Amniotic epithelial cell (primary cell): ENCODE measurements at regions not wholly inside any gene's neighbourhood (a gene's known extent, or its start where the extent isn't known, plus 50 kb on each side); places are given as distances from the start of the nearest gene placed in this dataset.
"Not testable (repeated sequence)": the region's sequence is repeated elsewhere in the genome, so short reads cannot be mapped to it uniquely, and the experiment has no call there.

Experiments
- DNase-seq: peaks from one replicate; pipeline ENCODE4 v3.0.0-alpha.2; 2010; ENCODE audit warnings: low read depth

DNA sequence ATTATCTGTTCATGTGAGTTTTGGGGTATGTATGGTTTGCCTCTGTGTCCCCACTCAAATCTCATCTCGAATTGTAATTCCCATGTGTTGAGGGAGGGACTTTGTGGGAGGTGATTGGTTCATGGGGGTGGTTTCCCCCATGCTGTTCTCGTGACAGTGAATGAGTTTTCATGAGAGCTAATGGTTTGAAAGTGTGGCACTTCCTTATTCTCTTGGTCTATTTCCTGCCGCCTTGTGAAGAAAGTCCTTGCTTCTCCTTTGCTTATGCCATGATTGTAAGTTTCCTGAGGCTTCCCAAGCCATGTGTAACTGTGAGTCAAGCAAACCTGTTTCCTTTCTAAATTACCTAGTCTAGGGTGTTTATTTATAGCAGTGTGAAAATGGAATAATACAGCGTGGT lies 128.1 kb upstream of the HS3ST4 start:
- DNase-seq, result no peak

DNA sequence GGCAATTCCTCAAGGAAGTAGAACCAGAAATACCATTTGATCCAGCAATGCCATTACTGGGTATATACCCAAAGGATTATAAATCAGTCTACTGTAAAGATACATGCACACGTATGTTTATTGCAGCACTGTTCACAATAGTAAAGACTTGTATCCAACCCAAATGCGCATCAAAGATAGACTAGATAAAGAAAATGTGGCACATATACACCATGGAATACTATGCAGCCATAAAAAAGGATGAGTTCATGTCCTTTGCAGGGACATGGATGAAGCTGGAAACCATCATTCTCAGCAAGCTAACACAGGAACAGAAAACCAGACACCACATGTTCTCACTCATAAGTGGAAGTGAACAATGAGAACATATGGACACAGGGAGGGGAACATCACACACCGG lies 130.0 kb upstream of the HS3ST4 start:
- DNase-seq, result not testable (repeated sequence)

DNA sequence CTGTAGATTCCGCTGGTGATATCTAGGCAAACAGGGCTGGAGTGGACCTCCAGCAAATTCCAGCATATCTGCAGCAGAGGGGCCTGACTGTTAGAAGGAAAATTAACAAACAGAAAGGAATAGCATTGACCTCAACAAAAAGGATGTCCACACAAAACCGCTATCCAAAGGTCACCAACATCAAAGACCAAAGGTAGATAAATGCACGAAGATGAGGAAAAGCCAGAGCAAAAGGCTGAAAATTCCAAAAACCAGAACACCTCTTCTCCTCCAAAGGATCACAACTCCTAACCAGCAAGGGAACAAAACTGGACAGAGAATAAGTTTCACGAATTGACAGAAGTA lies 134.8 kb upstream of the HS3ST4 start:
- DNase-seq, result not testable (repeated sequence)

DNA sequence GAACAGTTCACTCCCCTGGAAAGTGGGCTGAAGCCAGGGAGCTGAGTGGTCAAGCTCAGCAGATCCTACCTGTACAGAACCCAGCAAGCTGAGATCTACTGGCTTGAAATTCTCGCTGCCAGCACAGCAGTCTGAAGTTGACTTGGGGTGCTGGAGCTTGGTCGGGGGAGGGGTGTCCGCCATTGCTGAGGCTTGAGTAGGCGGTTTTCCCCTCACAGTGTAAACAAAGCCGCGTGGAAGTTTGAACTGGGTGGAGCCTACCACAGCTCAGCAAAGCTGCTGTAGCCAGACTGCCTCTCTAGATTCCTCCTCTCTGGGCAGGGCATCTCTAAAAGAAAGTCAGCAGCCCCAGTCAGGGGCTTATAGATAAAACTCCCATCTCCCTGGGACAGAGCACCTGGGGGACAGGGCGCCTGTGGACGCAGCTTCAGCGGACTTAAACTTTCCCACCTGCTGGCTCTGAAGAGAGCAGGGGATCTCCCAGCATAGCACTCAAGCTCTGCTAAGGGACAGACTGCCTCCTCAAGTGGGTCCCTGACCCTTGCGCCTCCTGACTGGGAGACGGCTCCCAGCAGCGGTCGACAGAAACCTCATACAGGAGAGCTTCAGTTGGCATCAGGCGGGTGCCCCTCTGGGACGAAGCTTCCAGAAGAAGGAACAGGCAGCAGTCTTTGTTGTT lies 135.3 kb upstream of the HS3ST4 start:
- not testable (repeated sequence) for DNase-seq

DNA sequence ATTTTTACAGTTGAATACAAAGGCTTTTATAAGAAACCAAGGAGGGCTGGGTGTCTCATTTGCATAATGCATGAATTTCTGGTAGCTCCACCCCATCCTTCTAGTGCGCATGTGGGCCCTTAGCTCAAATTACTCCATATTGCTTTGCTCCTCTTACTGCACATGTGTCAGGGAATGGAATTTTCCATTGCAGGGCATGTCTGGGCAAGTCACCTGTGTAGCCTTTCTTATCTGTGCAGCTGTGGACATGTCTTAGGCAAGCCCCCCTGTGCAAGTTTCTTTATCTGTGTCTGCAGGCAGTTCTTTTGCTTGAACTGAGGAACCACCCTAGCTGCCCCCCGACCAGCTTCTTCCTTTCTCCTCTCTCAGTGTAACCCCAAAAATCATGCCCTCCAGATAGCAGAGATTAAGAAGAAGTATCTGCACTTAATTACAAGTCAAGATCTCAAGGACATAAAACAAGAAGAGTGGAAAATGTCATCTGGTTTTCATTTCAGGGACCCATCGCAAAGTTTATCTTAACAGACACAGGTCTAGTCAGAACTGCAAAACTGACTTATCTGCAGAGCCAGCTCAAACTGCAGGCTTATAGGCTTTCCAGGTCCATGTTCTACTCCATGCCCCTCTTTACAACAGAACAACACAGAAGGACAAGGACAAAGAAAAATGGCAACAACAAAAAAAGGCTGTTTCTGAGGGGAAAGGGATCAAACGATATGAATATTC lies 137.9 kb upstream of the HS3ST4 start:
- no peak for DNase-seq

DNA sequence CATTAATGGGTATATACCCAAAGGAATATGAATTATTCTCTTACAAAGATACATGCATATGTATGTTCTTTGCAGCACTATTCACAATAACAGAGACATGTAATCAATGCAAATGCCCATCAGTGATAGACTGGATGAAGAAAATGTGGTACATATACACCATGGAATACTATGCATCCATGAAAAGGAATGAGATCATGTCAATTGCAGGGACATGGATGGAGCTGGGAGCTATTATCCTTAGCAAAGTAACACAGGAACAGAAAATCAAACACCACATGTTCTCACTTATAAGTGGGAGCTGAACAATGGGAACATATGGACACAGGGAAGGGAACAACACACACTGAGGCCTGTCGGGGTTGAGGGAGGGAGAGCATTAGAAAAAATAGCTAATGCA lies 141.1 kb upstream of the HS3ST4 start:
- DNase-seq, result no peak

DNA sequence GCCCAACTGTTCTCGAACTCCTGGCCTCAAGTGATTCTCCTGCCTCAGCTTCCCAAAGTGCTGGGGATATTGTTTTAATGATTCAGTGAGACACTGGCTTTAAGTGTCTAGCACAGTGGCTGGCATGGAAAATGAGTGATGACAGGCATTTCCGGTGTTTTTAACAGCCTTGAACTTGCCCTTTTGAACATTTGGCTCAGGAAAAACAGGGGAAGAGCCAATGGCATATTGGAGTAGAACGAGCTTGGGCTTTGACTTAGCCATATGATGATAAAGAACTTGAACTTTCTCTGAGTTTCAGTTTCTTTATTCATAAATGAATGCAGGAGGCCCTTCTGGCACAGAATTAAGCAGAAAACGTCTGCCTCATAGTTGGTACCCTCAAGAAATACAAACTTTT lies 145.0 kb upstream of the HS3ST4 start:
- DNase-seq, result no peak

DNA sequence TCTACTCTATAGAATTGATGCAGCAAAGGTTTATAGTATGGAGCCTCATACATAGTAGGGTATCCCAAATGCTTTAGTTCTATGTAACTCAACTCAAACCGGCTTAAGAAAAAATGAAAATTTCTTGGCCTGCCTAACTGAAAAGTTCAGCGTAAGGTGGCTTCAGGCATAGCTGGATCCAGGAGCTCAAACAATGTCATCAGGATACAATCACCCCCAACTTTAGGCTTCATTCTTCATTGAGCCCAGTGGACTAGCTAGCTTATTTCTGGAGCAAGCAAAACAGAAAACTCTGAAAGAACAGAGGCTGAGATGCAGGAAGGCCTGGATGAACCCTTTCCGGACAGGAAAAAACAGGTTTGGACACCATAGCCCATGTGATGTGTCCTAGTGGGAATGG lies 147.5 kb upstream of the HS3ST4 start:
- no peak for DNase-seq

DNA sequence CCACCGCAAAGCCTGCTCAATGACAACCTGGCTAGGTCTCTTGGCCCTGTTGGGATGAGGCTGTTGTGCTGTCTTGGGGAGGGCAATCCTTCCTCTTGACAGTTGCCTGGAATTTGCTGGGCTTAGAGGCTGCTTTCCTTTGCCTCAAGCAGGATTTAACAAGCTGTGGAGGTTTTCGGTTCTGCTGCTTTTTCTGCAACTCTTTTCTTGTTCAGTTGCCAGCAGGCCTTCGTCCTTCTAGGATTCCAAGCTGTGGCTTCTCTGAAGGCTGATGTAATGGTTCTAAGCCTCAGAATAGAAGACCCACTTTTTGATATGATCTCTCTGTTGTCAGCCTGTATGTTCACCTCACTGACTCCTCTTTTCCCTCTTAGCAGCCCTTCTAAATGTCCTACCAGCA lies 149.5 kb upstream of the HS3ST4 start:
- no peak for DNase-seq

DNA sequence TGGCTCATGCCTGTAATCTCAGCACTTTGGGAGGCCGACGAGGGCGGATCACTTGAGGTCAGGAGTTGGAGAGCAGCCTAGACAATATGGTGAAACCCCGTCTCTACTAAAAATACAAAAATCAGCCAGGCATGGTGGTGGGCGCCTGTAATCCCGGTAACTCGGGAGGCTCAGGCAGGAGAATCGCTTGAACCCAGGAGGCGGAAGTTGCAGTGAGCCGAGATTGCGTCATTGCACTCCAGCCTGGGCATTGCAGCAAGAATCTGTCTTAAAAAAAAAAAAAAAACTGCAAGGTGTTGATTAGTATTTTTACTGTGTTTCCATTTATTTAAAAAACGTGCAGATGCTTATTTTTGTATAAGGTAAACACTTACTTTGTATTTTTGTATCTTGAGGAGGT lies 152.0 kb upstream of the HS3ST4 start:
- DNase-seq, result not testable (repeated sequence)

DNA sequence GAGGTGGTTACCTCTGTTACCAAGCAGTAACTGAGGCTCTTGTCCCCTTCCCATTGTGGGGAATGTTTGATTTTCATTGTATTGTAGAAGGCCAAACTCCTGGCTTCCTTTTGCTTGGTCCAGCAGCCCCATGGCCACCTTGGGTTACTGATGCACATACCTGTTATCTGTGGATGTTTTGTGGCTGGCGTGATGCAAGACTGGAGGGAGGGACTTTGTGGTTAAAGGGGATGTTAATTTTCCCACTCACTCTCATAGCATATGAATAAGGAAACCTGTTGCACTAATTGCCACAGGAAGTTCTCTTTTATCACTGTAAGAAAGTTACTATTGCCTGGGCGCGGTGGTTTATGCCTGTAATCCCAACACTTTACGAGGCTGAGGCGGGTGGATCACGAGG lies 168.6 kb upstream of the HS3ST4 start:
- DNase-seq, result no peak

DNA sequence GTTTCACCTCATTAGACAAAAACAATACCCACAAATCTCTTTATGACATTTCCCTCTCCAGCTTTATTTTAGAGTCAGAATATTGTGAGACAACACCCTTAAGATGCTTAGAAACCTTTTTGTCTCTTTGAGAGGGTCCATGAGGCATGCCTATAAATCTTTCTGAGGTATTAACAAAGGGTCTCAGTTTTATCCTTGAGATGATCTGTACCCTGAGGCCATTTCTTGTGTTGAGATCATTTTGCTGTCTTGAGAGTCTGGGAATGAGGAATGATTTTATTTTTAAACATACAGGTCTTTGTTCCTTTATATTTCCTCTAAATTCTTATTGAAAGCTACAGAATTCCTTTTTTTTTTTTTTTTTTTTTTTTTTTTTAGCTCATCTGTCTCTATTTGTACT lies 179.7 kb upstream of the HS3ST4 start:
- no peak for DNase-seq

DNA sequence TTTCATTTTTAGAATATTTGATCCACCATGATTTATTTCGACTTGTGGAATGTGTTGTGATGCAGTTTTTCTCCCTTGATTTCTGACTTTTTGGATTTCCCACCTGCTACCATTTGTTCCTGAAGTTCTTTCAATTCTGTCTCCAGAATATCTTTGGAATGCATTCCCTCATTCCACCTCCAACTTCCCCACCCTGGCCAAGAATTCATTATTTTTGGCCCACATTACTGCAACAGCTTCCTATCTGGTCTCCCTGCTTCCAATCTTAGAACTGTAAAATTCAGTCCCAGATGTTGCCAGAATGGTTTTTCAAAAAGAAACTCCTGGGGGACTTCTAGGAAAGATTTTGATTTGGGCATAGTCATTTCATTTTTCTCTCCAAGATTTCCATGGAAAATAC lies 182.3 kb upstream of the HS3ST4 start:
- DNase-seq, result no peak

DNA sequence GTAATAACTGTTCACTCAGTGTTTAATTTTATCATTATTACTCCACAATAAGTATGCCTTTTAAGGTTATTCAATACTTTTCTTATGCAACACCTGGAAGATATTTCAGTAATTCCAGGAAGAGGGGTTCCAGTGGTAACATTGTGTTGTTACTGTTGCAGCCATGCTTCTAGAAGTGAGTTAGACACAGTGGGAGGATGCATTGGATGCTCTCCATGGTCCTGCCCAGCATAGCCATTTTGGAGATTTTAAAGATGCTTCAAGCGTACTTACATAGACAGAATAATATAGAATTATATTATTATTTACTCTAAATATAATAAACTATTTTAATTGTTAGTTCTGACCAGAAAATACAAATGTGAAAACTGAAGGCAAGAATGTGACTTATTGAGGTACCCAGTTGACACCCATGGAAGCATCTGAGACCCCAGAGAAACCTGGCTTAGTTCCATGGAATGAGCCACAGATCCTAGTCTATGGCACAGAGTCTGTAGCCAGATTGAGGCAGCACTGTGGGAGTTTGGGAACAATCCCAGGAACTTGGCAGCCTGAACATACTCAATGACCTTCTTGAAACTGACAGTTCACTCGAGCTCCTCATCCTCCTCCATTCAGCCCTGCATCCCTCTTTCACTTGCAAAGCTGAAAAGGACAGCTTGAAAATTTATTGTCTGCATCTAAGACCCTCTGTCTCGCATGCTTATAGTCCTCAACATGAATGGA lies 190.1 kb upstream of the HS3ST4 start:
- DNase-seq, result no peak

DNA sequence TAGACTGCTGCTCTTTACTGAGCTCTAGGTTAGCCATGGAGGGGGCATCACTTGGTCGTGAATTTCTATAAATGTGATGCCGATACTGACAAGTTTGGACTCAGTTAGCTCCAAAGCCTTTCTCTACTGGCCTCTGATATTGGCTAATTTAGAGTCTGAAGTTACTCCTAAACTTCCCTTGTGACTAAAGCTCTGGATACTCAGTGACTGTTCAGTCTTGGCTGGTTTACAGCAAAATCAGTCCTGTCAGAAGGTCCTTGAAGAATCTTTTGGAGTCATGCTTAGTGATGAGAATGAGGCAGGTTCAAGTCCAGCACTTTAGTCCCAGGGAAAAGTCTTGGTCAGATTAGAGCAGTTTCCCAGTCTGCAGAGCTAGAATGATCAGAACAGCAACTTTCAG lies 197.5 kb upstream of the HS3ST4 start:
- no peak for DNase-seq

DNA sequence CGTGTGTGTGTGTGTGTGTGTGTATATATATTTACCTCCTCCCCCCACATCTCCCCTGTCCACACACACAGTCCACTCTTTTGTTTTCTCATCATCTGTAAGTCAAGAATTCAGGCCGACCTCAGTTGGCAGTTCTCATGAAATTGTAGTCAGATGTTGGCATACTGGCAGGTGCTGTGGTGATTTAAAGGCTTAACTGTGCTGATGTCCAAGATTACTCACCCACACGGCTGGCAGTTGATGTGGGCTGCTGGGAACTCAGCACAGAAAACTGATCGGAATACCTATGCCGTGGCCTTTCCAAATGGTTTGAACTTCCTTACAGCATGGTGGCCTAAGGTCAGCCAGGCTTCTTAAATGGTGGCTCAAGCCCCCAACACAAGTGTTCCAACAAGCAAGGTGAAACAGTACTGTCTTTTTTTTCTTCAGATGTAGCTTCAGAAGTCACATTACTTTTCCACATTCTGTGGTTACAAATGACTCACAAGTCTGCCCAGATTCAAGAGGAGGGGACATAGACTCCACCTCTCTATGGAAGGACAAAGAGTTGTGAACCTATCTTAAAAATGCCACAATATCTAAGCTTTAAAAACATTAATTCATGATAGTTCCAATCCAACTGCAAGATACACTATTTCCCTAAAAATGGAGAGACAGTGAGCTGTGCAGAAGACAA lies 198.5 kb upstream of the HS3ST4 start:
- no peak for DNase-seq

DNA sequence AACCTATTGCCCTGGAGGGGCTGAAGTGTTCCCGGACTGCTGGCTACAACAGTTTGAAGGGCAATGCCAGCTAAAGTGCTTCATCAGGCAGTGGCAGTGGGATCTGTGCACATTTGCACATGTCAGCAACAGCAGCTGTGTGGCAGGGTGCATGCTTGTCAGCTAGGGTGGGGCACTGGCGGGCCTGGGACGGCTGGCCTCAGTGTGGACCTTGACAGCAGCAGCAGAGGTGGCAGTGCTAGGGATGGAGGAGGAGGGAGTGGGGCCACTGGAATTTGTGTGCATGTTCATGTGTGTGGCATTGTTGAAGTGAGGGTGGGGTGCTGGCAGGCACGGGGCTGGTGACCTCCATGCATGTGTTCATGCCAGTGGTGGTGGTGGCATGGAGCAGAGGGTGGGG lies 203.3 kb upstream of the HS3ST4 start:
- DNase-seq, result no peak

DNA sequence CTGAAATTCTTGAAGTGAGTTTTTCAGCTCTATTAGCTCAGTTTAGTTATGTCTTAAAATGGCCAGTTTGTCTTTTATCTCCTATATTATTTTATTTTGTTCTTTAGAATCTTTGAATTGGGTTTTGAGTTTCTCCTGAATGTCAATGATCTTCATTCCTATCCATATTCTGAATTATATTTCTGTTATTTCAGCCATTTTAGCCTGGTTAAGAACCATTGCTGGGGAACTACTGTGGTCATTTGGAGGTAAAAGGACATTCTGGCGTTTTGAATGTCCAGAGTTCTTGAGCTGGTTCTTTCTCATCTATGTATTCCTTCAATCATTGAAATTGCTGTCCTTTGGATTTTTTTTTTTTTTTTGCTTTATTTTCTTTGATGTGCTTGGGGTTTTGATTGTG lies 203.9 kb upstream of the HS3ST4 start:
- DNase-seq, result no peak

DNA sequence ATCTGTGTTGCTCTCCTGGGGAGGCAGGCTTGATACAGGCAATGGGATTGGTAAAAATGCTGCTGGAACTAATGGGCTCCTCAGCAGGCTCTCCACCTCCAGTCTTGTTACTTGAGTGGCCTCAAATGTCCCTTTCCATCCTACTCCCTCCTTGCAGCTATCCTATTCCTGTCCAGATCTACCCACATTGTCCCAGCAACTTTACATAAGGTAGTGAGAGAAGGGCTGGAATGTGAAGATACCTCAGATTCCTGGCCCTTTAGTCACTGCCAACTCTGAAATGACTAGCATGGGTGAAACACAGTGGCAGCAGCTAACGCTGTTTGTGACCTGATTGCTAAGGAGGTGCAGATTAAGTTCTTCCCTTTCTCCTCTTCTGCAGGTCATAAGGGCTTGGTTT lies 210.1 kb upstream of the HS3ST4 start:
- no peak for DNase-seq

DNA sequence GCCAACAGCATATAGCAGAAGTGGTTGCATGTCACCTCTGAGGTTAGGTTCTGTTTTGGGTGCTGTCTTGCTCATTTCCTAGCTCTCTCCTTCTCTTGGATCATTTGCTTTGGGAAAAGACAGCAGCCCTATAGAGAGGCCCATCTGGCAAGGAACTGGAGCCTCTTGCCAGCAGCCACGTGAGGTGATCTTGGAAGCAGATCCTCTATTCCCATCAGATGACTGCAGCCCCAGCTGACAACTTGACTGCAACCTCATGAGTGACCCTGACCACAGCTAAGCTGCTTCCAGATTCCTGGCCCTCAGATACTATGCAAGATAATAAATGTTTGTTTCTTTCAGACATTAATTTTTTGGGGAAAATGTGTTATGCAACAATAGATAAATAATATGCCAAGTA lies 213.3 kb upstream of the HS3ST4 start:
- DNase-seq, result no peak

DNA sequence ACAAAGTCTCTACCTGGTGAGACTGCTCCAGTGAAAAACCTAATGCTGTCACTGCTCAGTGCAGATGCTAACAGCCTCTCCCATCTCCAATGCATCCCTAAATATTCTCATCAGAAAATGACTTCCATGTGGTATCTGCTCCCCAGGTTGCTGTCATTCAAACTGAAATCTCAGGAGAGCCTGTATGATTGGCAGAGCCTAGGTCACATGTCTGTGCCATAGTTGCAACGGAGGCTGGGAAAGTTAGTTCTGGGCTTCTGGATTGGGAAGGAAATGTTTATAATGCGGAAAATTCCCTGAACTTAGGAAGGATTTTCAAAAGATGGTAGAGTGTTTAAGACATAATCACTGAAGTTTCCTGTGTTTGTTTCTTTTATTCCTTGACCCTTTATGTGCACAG lies 206.4 kb upstream of the ZKSCAN2 start:
- DNase-seq, result no peak

DNA sequence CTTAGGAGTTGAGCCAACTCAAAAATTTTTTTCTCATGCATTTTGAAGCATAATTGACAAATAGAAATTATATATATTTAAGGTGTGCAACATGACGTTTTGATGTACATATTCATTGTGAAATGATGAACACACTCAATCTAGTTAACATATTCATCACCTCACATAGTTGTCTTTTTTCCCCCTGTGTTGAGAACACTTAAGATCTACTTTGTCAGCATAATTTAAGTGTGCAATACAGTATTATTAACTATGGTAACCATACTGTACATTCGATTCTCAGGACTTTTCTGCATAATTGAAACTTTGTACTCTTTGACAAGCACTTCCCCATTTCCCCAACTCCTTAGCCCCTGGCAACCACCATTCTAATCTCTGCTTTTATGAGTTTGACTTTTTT lies 192.2 kb upstream of the ZKSCAN2 start:
- no peak for DNase-seq

DNA sequence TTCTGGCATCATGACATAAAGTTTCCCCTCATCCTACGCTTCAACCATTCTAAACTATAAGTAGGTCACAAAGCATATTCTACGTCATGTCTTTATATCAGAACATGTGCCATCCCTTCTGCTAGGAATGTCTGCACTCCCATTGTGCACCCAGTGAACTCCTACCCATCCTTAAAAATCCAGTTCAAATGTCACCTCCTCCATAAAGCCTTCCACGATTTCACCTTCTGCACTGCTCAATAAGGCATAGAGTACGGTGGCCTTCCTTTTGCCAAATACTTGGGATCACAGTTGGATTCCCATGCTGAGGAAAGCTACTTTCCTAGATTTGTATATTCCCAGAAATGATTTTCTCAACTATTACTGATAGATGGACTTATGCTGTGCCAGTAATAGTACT lies 186.3 kb upstream of the ZKSCAN2 start:
- no peak for DNase-seq
